Activated CD4-positive, alpha-beta T cell treated with anti-CD3 and anti-CD28 coated beads for 36 hours (primary cell): ENCODE measurements at regions not wholly inside any gene's neighbourhood (a gene's known extent, or its start where the extent isn't known, plus 50 kb on each side); places are given as distances from the start of the nearest gene placed in this dataset.
A peak's percentile ranks its signal among the peaks of the same experiment; 100 is the strongest.
"Not testable (repeated sequence)": the region's sequence is repeated elsewhere in the genome, so short reads cannot be mapped to it uniquely, and the experiment has no call there.

Experiments used
- ATAC-seq: fragments of 200-7000 bp; cut with Tn5 transposase; one replicate; pipeline ENCODE4 v1.10.0; 2021; ENCODE audit warnings: mild to moderate bottlenecking, moderate library complexity
- CTCF ChIA-PET: fragments of 350-600 bp; sonication (Branson Sonifier 250); formaldehyde crosslinking; loops from one replicate; lab custom pipeline; 2021; ENCODE audit warnings: antibody characterized with exemption; lab: Charles Lee
- POLR2A ChIA-PET: fragments of 350-600 bp; sonication (Branson Sonifier 250); formaldehyde crosslinking; loops from one replicate; lab custom pipeline; 2021; ENCODE audit warnings: antibody characterized with exemption, inconsistent platforms; lab: Charles Lee
- DNase-seq: peaks from one replicate; pipeline ENCODE4 v3.0.0-alpha.2; 2020
- H3K27ac Mint-ChIP-seq: one replicate; pipeline ENCODE4 v1.8.0; 2021; ENCODE audit warnings: mixed read lengths
- H3K27me3 Mint-ChIP-seq: one replicate; pipeline ENCODE4 v1.8.0; 2021; ENCODE audit warnings: mixed read lengths
- H3K36me3 Mint-ChIP-seq: one replicate; pipeline ENCODE4 v1.8.0; 2021; ENCODE audit warnings: low read depth, mixed read lengths
- H3K4me1 Mint-ChIP-seq: one replicate; pipeline ENCODE4 v1.8.0; 2021; ENCODE audit warnings: mixed read lengths
- H3K4me3 Mint-ChIP-seq: one replicate; pipeline ENCODE4 v1.8.0; 2021; ENCODE audit warnings: mild to moderate bottlenecking, moderate library complexity, mixed read lengths
- H3K9me3 Mint-ChIP-seq: one replicate; pipeline ENCODE4 v1.8.0; 2021; ENCODE audit warnings: low read depth, mixed read lengths
- intact Hi-C, 2 experiments: fragments of 100-400 bp; cut with DNase I in 1 of 2; cut with micrococcal nuclease in 1 of 2; formaldehyde crosslinking; loops; one replicate each; pipeline versions ENCODE4 v1.14.2 to v1.15.1; 2022 to 2024; cut with DNase I, micrococcal nuclease

GRCh38 chr13:18666585-18666984, 515.0 kb downstream of the TUBA3C start:
- H3K27me3 Mint-ChIP-seq, CTCF ChIA-PET, ATAC-seq, POLR2A ChIA-PET, H3K4me3 Mint-ChIP-seq, DNase-seq, H3K27ac Mint-ChIP-seq, intact Hi-C loops, H3K4me1 Mint-ChIP-seq, H3K9me3 Mint-ChIP-seq, H3K36me3 Mint-ChIP-seq: not testable (repeated sequence)

- H3K27me3 Mint-ChIP-seq, H3K36me3 Mint-ChIP-seq, intact Hi-C loops, DNase-seq, CTCF ChIA-PET, ATAC-seq, H3K9me3 Mint-ChIP-seq, H3K4me3 Mint-ChIP-seq, H3K4me1 Mint-ChIP-seq, H3K27ac Mint-ChIP-seq, POLR2A ChIA-PET: not testable (repeated sequence)
Measured at GRCh38 chr13:18665716-18666115, 515.9 kb downstream of the TUBA3C start.

- POLR2A ChIA-PET, CTCF ChIA-PET, H3K27ac Mint-ChIP-seq, H3K9me3 Mint-ChIP-seq, ATAC-seq, H3K4me1 Mint-ChIP-seq, DNase-seq, H3K36me3 Mint-ChIP-seq, H3K27me3 Mint-ChIP-seq, H3K4me3 Mint-ChIP-seq, intact Hi-C loops: not testable (repeated sequence)
Measured at GRCh38 chr13:18665124-18665523, 516.5 kb downstream of the TUBA3C start.

GRCh38 chr13:18663222-18663621, 518.4 kb downstream of the TUBA3C start:
- intact Hi-C loops, H3K4me3 Mint-ChIP-seq, ATAC-seq, CTCF ChIA-PET, H3K27ac Mint-ChIP-seq, H3K9me3 Mint-ChIP-seq, POLR2A ChIA-PET, DNase-seq, H3K27me3 Mint-ChIP-seq, H3K4me1 Mint-ChIP-seq, H3K36me3 Mint-ChIP-seq: not testable (repeated sequence)

- H3K4me3 Mint-ChIP-seq, H3K4me1 Mint-ChIP-seq, H3K27ac Mint-ChIP-seq, ATAC-seq, H3K27me3 Mint-ChIP-seq, CTCF ChIA-PET, POLR2A ChIA-PET, H3K9me3 Mint-ChIP-seq, intact Hi-C loops, H3K36me3 Mint-ChIP-seq: not testable (repeated sequence)
- DNase-seq, result peak; percentile 72
Measured at GRCh38 chr13:18643644-18644172, 537.9 kb downstream of the TUBA3C start.

GRCh38 chr13:18628928-18629327, 552.7 kb downstream of the TUBA3C start:
- H3K27ac Mint-ChIP-seq, H3K9me3 Mint-ChIP-seq, H3K27me3 Mint-ChIP-seq, ATAC-seq, H3K4me1 Mint-ChIP-seq, H3K4me3 Mint-ChIP-seq, DNase-seq, H3K36me3 Mint-ChIP-seq, POLR2A ChIA-PET, intact Hi-C loops, CTCF ChIA-PET: not testable (repeated sequence)

- Mint-ChIP-seq H3K27ac (no peak overlapping the region), H3K4me3 (no peak overlapping the region), H3K9me3 (peaks cover 3% of the 10 kb centered on the region), H3K4me1 (no peaks in the 10 kb centered on the region), H3K36me3 (no peaks in the 10 kb centered on the region), H3K27me3 (peaks cover 9% of the 10 kb centered on the region)
- ChIA-PET CTCF (no interaction called here), POLR2A (no interaction called here)
- DNase-seq (peak; percentile 4), ATAC-seq (no peak)
- intact Hi-C loops, result no loop called here
Measured at GRCh38 chr13:18628428-18628827, 553.2 kb downstream of the TUBA3C start.

- ATAC-seq, H3K9me3 Mint-ChIP-seq, DNase-seq, H3K4me1 Mint-ChIP-seq, CTCF ChIA-PET, H3K27me3 Mint-ChIP-seq, H3K27ac Mint-ChIP-seq, H3K36me3 Mint-ChIP-seq, H3K4me3 Mint-ChIP-seq, intact Hi-C loops, POLR2A ChIA-PET: not testable (repeated sequence)
Measured at GRCh38 chr13:18624061-18624460, 557.6 kb downstream of the TUBA3C start.

- H3K9me3 Mint-ChIP-seq, H3K27ac Mint-ChIP-seq, H3K4me1 Mint-ChIP-seq, CTCF ChIA-PET, H3K27me3 Mint-ChIP-seq, intact Hi-C loops, DNase-seq, POLR2A ChIA-PET, H3K36me3 Mint-ChIP-seq, H3K4me3 Mint-ChIP-seq, ATAC-seq: not testable (repeated sequence)
Measured at GRCh38 chr13:18618442-18618841, 563.2 kb downstream of the TUBA3C start.

GRCh38 chr13:18610476-18610875, 571.1 kb downstream of the TUBA3C start:
- H3K4me3 Mint-ChIP-seq, CTCF ChIA-PET, H3K9me3 Mint-ChIP-seq, DNase-seq, H3K27me3 Mint-ChIP-seq, ATAC-seq, POLR2A ChIA-PET, H3K27ac Mint-ChIP-seq, intact Hi-C loops, H3K36me3 Mint-ChIP-seq, H3K4me1 Mint-ChIP-seq: not testable (repeated sequence)

GRCh38 chr13:18609371-18609770, 572.3 kb downstream of the TUBA3C start:
- intact Hi-C loops, H3K36me3 Mint-ChIP-seq, H3K27ac Mint-ChIP-seq, H3K4me3 Mint-ChIP-seq, ATAC-seq, H3K9me3 Mint-ChIP-seq, H3K27me3 Mint-ChIP-seq, H3K4me1 Mint-ChIP-seq, POLR2A ChIA-PET, CTCF ChIA-PET, DNase-seq: not testable (repeated sequence)

- ATAC-seq, H3K27ac Mint-ChIP-seq, H3K4me1 Mint-ChIP-seq: not testable (repeated sequence)
Measured at GRCh38 chr13:18608851-18609250, 572.8 kb downstream of the TUBA3C start.

GRCh38 chr13:18600366-18600765, 581.3 kb downstream of the TUBA3C start:
- H3K4me1 Mint-ChIP-seq, H3K27me3 Mint-ChIP-seq, H3K27ac Mint-ChIP-seq, DNase-seq, CTCF ChIA-PET, POLR2A ChIA-PET, H3K4me3 Mint-ChIP-seq, H3K9me3 Mint-ChIP-seq, intact Hi-C loops, H3K36me3 Mint-ChIP-seq, ATAC-seq: not testable (repeated sequence)

More at GRCh38 chr13:18608851-18609250, 572.8 kb downstream of the TUBA3C start:
- intact Hi-C loops, H3K27me3 Mint-ChIP-seq, DNase-seq, H3K9me3 Mint-ChIP-seq, CTCF ChIA-PET, H3K36me3 Mint-ChIP-seq, H3K4me3 Mint-ChIP-seq, POLR2A ChIA-PET: not testable (repeated sequence)
